Fibroblast of skin of left biceps (primary cell): ENCODE measurements at regions not wholly inside any gene's neighbourhood (a gene's known extent, or its start where the extent isn't known, plus 50 kb on each side); places are given as distances from the start of the nearest gene placed in this dataset.

ENCODE experiments used
- DNase-seq, 2 experiments: peaks; one replicate each; pipeline ENCODE4 v3.0.0-alpha.2; 2013; ENCODE audit warnings: low read depth in 2 of 2

DNA sequence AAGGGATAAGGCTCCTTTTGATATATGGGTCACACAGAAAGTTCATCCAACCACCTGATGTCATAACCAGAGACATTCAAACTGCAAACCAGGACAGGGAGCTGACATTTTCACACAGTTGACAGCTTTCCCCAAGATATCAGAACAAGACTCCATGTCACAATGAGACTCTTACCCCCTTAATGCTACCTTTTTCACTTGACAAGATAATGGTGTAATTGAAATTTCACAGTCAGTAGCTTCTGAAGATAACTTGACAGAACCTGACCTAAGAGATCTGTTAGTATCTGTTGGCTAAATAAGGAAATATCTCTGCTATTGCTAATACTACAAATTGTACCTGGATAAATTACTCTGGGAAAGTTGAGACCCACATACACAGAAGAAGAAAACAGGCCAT lies 187.3 kb downstream of the C12orf50 start:
- no peak for DNase-seq

DNA sequence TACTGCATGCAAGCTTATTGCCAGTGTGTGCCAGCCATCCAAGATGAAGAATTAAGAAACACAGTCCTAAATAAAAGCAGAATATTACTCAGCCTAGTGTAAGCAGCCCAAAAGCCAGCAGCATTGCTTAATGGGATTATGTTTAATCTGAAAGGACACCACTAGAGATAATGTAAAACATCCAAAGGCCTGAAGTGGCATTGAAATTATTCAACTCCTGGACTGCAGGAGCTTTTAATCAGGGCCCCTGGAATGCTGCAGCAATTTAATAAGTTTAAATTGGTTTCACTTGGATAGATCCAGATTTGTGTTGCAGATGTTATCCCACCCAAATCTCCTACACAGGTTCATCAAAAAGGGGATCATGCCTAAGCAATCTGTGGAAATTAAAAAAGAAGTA lies 193.0 kb downstream of the C12orf50 start:
- no peak for DNase-seq

DNA sequence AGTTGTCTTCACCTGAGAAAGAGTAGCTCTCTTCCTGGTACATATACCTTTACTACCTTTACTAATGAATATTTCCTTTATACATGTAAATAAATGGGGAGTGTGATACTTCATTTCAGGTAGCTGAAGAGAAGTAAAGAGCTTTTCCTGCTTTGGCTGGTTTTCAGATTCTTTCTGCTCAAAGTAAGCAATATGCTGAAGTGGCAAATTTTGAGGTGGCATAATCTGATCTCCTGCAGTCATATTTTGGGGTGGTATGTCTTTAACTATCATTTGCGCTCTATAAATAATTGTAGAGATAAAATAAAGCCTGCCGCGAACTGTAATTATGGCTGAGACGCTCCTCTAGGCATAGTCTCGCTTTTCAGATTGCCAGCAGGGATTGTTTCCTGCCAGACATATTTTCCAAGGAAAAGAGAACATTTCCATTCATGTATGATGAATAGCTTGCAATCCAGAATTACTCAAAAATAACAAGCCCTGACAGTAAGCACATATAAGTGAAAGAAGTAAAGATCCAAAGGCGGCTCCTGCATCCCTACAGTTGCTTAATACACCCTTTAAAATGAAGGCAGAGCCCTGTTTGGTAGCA lies 200.7 kb downstream of the C12orf50 start:
- no peak for DNase-seq

DNA sequence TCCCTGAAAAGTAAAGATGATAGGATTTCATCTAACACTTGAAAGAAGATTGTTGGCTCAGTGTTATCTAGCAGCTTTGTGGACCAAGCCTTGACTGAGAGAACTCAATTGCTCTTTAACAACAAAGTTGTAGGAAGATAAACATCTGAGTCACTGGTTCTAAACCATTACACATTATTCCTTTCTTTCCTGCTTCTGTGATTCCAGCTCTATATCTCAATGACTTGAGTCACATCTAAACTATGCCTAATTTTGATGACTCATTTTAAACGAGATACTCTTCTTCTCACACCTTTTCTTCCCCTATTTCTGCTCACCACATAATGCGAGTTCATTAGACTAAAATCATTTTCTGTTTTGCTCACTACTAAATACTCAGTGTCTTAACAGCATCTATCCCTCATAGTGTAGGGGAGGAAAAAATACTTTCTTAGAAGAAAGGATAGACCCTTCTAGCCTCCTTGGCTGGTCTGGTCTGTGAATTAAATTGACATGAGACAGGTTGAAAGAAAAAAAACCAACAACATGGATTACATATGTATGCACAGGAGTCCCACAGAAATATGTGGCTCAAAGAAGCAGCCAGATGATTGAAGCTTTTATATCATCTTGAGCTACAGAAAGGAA lies 201.4 kb downstream of the C12orf50 start:
- DNase-seq, result no peak

DNA sequence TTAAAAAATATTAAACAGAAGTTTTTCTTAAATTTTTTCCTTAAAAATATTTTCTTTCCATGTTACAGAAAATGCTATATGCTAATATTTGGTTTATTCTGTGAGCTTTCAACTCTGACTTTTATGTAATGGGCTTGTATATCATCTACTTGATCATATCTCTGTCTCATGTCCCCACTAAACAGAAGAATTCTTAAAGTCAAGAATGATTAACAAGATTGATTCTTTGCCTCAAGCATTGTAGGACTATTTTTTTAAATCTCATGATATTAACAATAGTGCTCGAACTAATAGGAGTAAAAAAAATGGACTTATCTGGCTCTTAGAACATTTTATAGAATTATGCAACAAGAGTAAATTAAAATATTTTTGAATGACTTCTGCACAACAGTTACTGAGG lies 206.3 kb downstream of the C12orf50 start:
- no peak for DNase-seq

DNA sequence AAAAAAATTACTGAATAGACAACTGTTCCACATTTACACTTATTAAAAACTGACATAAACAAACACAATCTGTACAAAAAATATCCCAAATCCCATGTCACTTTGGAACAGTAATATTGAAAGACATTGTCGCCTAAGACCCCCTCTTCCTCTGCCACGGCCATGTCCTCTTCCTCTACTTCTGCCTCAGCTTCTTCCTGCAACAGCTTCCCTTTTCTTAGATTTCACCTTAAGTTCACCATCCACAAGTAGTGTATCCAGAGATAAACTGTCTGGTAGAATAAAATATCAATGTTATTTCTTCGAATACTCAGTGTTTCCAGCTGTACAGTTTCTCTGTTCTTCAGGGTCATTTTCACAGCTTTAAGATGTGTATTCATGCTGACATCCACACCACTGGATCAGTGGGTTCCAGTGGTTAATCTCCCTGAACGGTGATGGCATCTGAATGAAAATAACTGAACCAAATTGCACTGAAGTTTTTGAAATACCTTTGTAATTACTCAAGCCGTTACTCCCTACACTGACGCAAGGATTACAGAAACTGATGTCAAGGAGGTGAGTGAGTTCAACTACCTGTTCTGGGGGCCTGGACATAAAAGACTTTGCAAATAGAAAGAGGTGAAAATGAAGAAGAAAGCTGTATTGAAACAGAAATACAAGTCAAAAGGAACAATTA lies 208.5 kb downstream of the C12orf50 start:
- DNase-seq, result no peak

DNA sequence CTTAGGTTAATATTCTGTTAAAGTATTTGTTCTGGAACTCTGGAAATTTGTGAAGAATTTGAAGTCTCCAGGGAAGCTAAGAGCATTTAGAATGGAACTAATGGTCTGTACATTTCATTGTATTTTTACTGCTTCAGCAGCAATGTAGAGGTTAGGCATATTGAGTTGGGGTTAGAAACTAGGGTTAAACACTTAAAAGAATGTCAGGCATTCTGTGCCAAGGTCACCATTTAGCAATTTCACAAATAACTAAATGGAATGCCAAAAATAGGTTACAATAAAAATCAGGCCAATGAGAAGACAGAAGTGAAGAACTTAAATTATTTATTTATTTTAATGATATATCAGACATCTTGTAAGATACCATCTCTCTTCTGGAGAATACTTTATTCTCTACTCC lies 210.8 kb downstream of the C12orf50 start:
- no peak for DNase-seq

DNA sequence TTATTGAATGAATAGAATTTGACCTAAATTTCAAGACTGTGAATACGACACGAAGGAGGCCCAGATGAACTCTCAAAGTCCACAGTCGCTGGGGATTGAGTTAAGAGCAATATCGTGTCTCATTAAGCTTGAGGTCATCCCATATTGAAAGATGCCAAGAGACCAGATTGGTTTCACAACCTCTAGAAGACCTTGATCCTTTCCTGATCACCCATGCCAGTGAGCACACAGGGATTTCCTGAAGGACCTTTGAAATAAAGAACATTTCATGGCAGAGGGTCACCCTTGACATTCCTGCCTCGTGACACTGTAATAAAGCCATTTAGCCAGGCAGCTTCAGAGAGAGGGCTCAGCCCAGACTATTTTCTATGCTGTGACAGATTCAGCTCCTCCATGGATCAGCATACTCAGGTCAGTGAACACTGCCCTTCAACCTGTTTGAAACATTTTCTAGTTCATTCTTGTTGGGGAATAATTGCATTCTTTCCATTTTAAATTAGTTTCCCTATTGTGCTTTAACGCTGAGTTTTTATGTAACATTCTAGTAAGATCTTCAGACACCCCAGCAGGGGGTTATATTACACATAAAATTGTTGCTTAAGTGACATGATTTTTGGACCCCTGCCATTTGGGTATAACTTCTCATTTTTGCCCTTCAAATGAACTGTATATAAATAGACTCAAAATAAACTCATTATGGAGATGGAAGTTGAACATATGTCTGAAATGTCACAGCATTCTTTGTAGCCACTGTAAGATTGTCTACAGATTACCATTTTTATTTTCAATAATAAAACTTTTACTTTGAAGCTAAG lies 213.2 kb downstream of the C12orf50 start:
- DNase-seq, result peak; percentile 54 to 62

DNA sequence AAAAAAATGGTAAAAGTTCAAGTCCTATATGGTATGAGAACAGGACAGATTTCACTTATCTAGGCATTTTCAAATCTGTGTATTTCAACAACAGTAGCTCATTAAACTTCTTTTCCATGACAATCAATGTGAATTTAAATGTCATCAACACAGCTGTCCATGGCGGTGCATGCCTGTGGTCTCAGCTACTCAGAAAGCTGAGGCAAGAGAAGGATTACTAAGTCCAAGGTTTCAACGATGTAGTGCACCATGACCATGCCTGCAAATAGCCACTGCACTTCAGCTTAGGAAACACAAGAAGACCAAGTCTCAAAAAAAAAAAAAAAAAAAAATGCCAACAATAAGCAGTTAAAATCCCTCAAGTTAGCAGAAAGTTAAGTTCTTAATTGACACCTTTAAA lies 214.6 kb downstream of the C12orf50 start:
- DNase-seq, result no peak

DNA sequence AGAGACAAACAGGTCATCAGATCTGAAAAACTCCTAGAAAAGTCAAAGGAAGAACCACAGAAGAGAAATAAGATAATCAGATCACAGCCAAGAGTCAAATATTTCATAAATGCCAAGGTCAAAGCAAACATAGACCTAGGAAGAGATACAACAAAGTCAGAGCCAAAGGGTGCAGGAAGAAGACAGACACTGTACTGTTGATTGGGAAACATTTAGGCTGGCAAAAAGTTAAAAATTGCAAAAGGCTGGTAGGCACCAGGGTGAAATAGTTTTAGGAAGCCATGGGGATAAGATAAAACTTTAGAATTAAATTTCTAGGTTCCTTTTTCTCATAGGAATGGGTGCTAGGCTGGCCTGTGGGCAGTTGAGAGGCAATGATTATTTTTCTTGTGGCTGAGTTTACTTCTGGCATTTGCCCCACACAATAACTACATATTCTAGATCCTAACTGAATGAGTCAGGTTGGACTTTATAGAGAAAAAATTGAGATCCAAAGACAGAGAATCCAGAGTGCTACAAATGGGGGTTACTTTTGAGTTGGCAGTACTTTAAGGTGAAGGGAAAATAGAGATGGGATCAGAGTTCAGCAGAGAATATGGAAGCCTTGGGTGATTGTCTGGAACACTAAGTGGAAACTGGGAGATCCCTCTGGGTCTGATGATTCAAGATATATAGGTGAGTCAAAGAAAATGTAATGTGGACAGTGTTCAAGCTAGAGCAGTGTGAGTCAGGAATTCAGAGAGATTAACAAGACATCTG lies 215.5 kb downstream of the C12orf50 start:
- DNase-seq, result no peak

DNA sequence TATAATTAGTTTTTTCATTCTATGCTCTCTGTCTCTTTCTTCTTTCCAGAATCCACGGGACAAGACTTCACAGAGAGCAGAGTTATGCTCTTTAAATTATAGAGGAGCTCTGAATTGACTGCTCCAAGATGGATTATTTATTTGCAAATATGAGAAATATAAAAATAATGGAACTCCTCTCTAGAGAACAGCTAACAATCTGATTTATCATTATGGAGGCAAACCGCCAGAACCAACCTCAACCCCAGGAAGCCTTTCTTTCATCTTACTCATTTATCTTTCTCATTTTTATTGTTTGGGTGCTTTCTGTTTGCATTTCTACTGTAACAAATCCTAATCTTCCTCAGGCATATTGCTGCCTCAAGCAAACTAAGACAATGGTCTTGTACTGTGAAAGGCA lies 216.5 kb downstream of the C12orf50 start:
- no peak for DNase-seq

DNA sequence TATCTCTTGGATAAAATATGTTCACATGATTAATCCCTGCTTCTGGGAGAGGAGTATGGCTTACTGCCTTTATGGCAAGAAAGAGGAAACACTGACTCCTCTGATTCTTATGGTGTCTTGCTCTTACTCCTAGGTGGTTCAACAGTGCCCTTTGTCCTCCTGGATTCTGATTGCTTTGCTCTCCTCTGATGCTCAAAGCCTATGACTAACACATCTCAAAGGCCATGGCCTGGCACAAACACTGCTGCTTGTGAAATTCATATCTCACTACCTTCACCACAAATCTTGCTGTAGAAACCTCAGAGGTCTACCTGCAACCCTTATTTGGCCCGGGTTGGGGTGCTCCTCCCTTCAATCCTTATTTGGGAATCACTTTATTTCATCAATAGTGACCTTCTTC lies 217.2 kb downstream of the C12orf50 start:
- no peak for DNase-seq

DNA sequence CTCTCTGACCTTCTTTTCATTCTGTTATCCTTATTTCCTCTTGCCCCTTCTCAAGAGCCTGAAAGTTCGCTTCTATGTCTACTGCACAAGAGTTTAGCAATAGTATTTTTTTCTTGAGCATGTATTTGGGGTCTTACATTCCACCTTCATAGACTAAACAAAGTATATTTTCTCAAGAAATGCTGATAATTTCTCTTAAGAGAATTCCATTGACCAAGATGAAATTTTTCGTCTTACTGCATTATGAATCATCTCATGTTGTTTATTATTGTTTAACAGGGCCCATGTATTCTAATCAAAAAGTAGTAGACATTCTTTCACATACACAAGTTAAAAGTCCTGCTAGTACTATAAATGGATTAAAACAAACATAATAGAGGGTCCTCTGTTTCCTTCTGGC lies 219.3 kb downstream of the C12orf50 start:
- no peak for DNase-seq

DNA sequence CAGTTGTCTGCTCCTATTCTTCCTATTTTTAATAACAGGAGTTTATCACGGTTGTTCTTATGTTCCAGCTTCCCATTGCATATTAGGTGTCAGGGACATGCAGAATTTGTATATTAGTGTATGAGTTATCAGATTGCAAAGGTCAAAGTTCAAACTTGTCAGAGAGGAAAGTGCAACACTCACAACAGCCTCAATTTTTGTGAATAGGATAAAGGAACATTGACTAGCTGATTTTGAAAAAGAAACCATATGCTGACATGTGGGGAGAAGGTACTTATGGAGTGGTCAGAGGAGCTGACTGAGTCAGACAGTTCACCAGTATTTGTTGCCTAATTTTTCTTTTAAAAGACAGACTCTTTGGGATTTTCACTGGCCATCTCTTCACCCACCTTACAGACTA lies 222.1 kb downstream of the C12orf50 start:
- DNase-seq, result no peak

DNA sequence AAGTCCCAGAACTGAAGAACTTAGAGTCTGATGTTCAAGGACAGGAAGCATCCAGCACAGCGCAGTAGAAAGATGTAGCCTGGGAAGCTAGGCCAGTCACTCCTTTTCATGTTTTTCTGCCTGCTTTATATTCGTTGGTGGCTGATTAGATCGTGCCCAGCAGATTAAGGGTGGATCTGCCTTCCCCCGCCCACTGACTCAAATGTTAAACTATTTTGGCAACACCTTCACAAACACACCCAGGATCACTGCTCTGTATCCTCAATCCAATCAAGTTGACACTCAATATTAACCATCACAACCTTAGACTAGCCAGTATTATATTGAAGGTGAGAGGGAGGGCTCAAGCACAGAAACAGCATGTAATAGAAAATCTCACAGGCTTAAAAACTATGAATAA lies 222.9 kb downstream of the C12orf50 start:
- no peak for DNase-seq

DNA sequence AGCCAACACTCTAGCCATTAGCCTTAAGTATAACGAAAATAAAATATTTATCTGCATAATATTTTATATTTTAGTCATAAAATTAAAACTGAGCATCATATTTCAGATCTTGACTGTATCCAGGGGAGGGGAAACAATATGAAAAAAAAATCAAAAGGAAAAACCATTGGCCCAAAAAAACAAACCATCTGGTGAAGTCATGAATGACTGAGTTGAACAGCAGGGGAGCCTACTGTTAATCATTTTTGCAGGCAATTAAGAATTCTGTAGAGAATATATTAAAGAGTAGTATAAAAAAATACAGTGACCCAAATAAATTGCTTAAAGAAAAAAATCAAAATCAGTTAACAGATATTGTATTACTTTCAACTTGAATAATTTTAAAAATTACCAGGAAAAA lies 224.8 kb downstream of the C12orf50 start:
- no peak for DNase-seq

DNA sequence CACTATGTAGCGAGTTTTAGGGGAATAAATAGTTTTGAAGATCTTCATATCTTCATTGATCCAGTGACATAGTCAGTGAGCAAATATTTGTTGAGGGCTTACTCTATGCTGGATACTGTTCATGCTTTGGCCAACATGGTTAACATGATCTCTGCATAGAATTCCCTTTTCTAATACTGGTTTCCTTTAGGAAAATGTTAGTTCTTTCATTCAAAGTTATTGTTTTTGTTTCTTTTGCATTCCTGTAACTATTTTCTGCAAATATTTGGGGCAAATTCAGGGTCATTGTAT lies 226.5 kb downstream of the C12orf50 start:
- no peak for DNase-seq

DNA sequence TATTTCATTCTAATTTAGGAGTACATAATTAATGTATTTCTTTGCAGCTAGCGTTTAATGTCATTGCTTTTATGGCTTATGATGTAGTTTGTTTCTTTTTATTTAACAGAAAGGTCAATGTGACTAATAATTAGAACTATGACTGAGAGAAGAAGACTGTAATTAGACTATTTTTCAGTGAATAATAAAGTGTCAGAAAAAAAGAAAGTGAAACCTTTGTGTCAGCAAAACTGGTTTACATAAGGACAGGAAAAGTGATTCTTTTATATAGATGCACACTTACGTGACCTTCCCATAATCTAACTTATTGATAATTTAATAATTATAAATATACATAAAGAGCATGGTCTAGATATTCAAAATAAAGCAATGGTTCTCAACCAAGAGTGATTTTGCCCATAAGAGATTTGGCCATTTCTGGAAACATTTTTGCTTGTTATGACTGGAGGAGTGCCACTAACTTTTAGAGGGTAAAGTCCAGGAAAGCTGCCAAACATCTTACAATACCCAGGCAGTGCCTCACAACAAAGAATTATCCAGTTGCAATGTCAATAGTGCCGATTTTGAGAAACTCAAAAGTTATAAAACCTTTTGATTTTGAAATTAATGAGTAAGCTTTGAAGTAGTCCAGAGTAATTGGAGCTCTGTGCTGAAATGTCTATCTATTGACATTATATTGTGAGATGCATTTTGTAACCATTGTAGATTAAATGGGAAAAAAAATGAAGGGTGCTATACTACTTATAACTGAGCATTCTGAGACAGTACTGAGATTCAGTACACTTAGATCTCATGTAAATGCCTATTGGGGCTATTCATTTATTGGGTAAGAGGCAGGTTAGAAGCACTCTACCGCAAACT lies 227.1 kb downstream of the C12orf50 start:
- DNase-seq, result no peak

DNA sequence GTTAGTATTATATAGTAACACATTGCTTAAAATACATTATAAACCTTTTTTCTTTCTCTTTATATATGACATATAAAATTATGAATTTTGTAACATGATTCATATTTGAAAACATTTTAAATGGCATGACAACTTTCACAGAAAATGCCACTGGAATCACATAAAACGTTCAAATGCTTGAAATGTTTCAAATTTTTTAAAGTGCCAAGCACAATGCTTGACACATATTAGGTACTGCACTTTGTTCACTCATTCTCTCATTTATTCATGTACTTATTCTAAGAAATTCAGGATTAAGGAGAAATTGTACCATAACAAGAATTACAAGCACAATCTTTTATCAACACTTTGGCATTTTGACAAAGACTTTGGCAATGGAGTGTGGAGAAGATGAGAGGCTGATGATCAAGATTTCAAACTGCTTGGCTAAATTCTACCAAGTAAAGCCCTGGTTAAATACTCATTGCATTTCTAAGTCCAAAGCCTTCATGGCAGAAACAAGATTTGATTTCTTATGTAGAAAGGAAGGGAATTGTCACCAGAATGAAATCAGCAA lies 232.2 kb downstream of the C12orf50 start:
- no peak for DNase-seq

DNA sequence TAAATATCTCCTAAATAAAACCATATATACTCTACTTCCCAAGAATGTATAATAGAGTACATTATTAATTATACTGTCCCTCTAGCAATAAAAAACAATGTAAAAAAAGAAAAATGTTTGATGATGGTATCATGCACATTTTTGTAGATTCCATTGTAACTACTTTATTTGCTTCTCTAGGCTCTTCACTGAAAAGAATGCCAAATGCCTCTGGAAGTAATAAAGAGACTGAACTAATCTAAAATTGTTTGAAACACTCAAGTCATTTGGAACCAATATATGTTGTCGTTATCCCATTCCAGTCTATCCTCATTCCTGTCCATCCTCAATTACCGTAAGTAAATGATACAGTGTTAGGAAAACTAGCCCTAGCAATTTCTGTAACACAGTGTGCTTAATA lies 233.6 kb downstream of the C12orf50 start:
- DNase-seq, result no peak

DNA sequence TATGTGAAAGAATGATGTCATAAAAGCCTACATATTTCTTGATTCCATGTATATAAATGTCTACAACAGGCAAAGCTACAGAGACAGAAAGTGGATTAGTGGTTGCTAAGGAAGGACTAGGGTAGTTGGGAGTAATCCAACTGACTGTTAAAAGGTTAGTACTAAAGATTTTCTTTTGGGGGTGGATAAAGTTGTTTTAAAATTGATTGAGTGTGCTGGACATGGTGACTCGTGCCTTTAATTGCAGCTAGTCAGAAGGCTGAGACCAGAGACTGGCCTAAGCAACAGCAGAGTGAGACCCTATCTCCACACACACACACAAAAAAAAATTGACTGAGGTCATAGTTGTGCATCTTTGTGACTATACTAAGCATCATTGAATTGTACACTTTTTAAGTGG lies 234.3 kb downstream of the C12orf50 start:
- DNase-seq, result no peak
